SJSA1 (cell line): ENCODE measurements at regions not wholly inside any gene's neighbourhood (a gene's known extent, or its start where the extent isn't known, plus 50 kb on each side); places are given as distances from the start of the nearest gene placed in this dataset.
A peak's percentile ranks its signal among the peaks of the same experiment; 100 is the strongest.
"Not testable (repeated sequence)": the region's sequence is repeated elsewhere in the genome, so short reads cannot be mapped to it uniquely, and the experiment has no call there.

Source experiments
- DNase-seq, 2 experiments: peaks; one replicate each; pipeline ENCODE4 v3.0.0-alpha.2; 2015 to 2020; ENCODE audit warnings: low spot score in 2 of 2, low read depth in 1 of 2
- H3K27ac ChIP-seq: fragments of 250-450 bp; sonication (Bioruptor Pico); 2 replicates; pipeline ENCODE4 v1.5.1; 2020; ENCODE audit warnings: mild to moderate bottlenecking, moderate library complexity
- H3K27me3 ChIP-seq: fragments of 250-450 bp; sonication (Bioruptor Pico); replicated peaks from 2 replicates; pipeline ENCODE4 v1.5.1; 2020; ENCODE audit warnings: mild to moderate bottlenecking, moderate library complexity
- H3K36me3 ChIP-seq: fragments of 250-450 bp; sonication (Bioruptor Pico); 2 replicates; pipeline ENCODE4 v1.5.1; 2020; ENCODE audit warnings: mild to moderate bottlenecking
- H3K4me1 ChIP-seq: fragments of 250-450 bp; sonication (Bioruptor Pico); replicated peaks from 2 replicates; pipeline ENCODE4 v1.6.1; 2021; ENCODE audit warnings: mild to moderate bottlenecking
- H3K4me3 ChIP-seq: fragments of 250-450 bp; sonication (Bioruptor Pico); 2 replicates; pipeline ENCODE4 v1.5.1; 2020; ENCODE audit warnings: mild to moderate bottlenecking
- H3K9me3 ChIP-seq: fragments of 250-450 bp; sonication (Bioruptor Pico); replicated peaks from 2 replicates; pipeline ENCODE4 v1.5.1; 2020; ENCODE audit warnings: mild to moderate bottlenecking

- peak overlapping the region; percentile 48 for H3K27ac ChIP-seq
- no peaks in the 10 kb centered on the region for H3K36me3 ChIP-seq
- H3K27me3 ChIP-seq: no peaks in the 10 kb centered on the region
Observed at GRCh38 chr2:100744184-100744583, 75.8 kb upstream of the NPAS2 start.

GRCh38 chr2:100744589-100744988, 75.3 kb upstream of the NPAS2 start:
- peak in 1 of 2 experiments; percentile 50 for DNase-seq
- Histone ChIP-seq H3K4me1 (peaks cover 51% of the 10 kb centered on the region), H3K27ac (peak overlapping the region; percentile 48)

More at GRCh38 chr2:100744184-100744583, 75.8 kb upstream of the NPAS2 start:
- Histone ChIP-seq H3K4me3 (no peak overlapping the region), H3K4me1 (peaks cover 51% of the 10 kb centered on the region), H3K9me3 (no peaks in the 10 kb centered on the region)
- DNase-seq: no peak

GRCh38 chr2:100745604-100746003, 74.3 kb upstream of the NPAS2 start:
- Histone ChIP-seq H3K4me1 (peaks cover 51% of the 10 kb centered on the region), H3K27ac (no peak overlapping the region), H3K4me3 (no peak overlapping the region), H3K27me3 (no peaks in the 10 kb centered on the region), H3K9me3 (no peaks in the 10 kb centered on the region), H3K36me3 (no peaks in the 10 kb centered on the region)
- no peak for DNase-seq

More at GRCh38 chr2:100744589-100744988, 75.3 kb upstream of the NPAS2 start:
- Histone ChIP-seq H3K4me3 (no peak overlapping the region), H3K27me3 (no peaks in the 10 kb centered on the region), H3K36me3 (no peaks in the 10 kb centered on the region), H3K9me3 (no peaks in the 10 kb centered on the region)

GRCh38 chr2:100747551-100747950, 72.4 kb upstream of the NPAS2 start:
- Histone ChIP-seq H3K4me1 (peaks cover 49% of the 10 kb centered on the region), H3K4me3 (no peak overlapping the region), H3K9me3 (0 out of 2 replicates have a peak, but pooled peaks cover 2% of the 10 kb centered on the region), H3K36me3 (no peaks in the 10 kb centered on the region), H3K27me3 (no peaks in the 10 kb centered on the region), H3K27ac (no peak overlapping the region)
- no peak for DNase-seq

- DNase-seq: no peak
- Histone ChIP-seq H3K9me3 (0 out of 2 replicates have a peak, but pooled peaks cover 2% of the 10 kb centered on the region), H3K36me3 (no peaks in the 10 kb centered on the region), H3K4me1 (peaks cover 49% of the 10 kb centered on the region), H3K27me3 (no peaks in the 10 kb centered on the region), H3K27ac (no peak overlapping the region), H3K4me3 (no peak overlapping the region)
Observed at GRCh38 chr2:100747996-100748615, 71.8 kb upstream of the NPAS2 start.

- no peak overlapping the region for H3K4me3 ChIP-seq
- H3K36me3 ChIP-seq: no peaks in the 10 kb centered on the region
- peak in 1 of 2 experiments; percentile 10 for DNase-seq
- H3K9me3 ChIP-seq: 0 out of 2 replicates have a peak, but pooled peaks cover 2% of the 10 kb centered on the region
- H3K4me1 ChIP-seq: peaks cover 44% of the 10 kb centered on the region
- H3K27ac ChIP-seq: no peak overlapping the region
- no peaks in the 10 kb centered on the region for H3K27me3 ChIP-seq
Observed at GRCh38 chr2:100748673-100749072, 71.3 kb upstream of the NPAS2 start.

GRCh38 chr2:100749771-100750542, 70.0 kb upstream of the NPAS2 start:
- Histone ChIP-seq H3K27ac (no peak overlapping the region), H3K9me3 (0 out of 2 replicates have a peak, but pooled peaks cover 2% of the 10 kb centered on the region), H3K27me3 (no peaks in the 10 kb centered on the region), H3K36me3 (no peaks in the 10 kb centered on the region), H3K4me1 (peaks cover 31% of the 10 kb centered on the region), H3K4me3 (no peak overlapping the region)
- DNase-seq: no peak

GRCh38 chr2:100751871-100752625, 67.9 kb upstream of the NPAS2 start:
- not testable (repeated sequence) for H3K9me3 ChIP-seq, H3K27me3 ChIP-seq, H3K4me3 ChIP-seq, H3K36me3 ChIP-seq, DNase-seq
- H3K4me1 ChIP-seq: peaks cover 32% of the 10 kb centered on the region
- H3K27ac ChIP-seq: peak overlapping the region; percentile 33; the same call in 1 of the 2 replicates

- no peak overlapping the region for H3K4me3 ChIP-seq
- 0 out of 2 replicates have a peak, but pooled peaks cover 2% of the 10 kb centered on the region for H3K9me3 ChIP-seq
Observed at GRCh38 chr2:100752628-100753333, 67.2 kb upstream of the NPAS2 start.

GRCh38 chr2:100753444-100753843, 66.5 kb upstream of the NPAS2 start:
- DNase-seq: no peak
- no peak overlapping the region for H3K4me3 ChIP-seq
- no peak overlapping the region for H3K27ac ChIP-seq
- 0 out of 2 replicates have a peak, but pooled peaks cover 2% of the 10 kb centered on the region for H3K9me3 ChIP-seq
- H3K4me1 ChIP-seq: peaks cover 35% of the 10 kb centered on the region
- H3K27me3 ChIP-seq: no peaks in the 10 kb centered on the region
- no peaks in the 10 kb centered on the region for H3K36me3 ChIP-seq

More at GRCh38 chr2:100752628-100753333, 67.2 kb upstream of the NPAS2 start:
- Histone ChIP-seq H3K36me3 (no peaks in the 10 kb centered on the region), H3K4me1 (peaks cover 35% of the 10 kb centered on the region), H3K27ac (peak overlapping the region; percentile 33; the same call in 1 of the 2 replicates), H3K27me3 (no peaks in the 10 kb centered on the region)
- DNase-seq: peak in 1 of 2 experiments; percentile 23

GRCh38 chr2:100753881-100754280, 66.1 kb upstream of the NPAS2 start:
- H3K4me3 ChIP-seq: no peak overlapping the region
- DNase-seq: no peak
- peaks cover 32% of the 10 kb centered on the region for H3K4me1 ChIP-seq
- no peaks in the 10 kb centered on the region for H3K27me3 ChIP-seq
- 0 out of 2 replicates have a peak, but pooled peaks cover 2% of the 10 kb centered on the region for H3K9me3 ChIP-seq
- no peak overlapping the region for H3K27ac ChIP-seq
- no peaks in the 10 kb centered on the region for H3K36me3 ChIP-seq

- Histone ChIP-seq H3K9me3 (0 out of 2 replicates have a peak, but pooled peaks cover 2% of the 10 kb centered on the region), H3K27me3 (no peaks in the 10 kb centered on the region), H3K27ac (no peak overlapping the region), H3K36me3 (no peaks in the 10 kb centered on the region), H3K4me1 (peaks cover 32% of the 10 kb centered on the region), H3K4me3 (no peak overlapping the region)
- no peak for DNase-seq
Observed at GRCh38 chr2:100754951-100755350, 65.0 kb upstream of the NPAS2 start.

GRCh38 chr2:100755441-100755840, 64.5 kb upstream of the NPAS2 start:
- Histone ChIP-seq H3K4me1 (peaks cover 32% of the 10 kb centered on the region), H3K4me3 (no peak overlapping the region), H3K27me3 (no peaks in the 10 kb centered on the region), H3K9me3 (0 out of 2 replicates have a peak, but pooled peaks cover 2% of the 10 kb centered on the region), H3K27ac (no peak overlapping the region), H3K36me3 (no peaks in the 10 kb centered on the region)
- DNase-seq: no peak
